Heart left ventricle (tissue), 13 donors: ENCODE measurements at regions not wholly inside any gene's neighbourhood (a gene's known extent, or its start where the extent isn't known, plus 50 kb on each side); places are given as distances from the start of the nearest gene placed in this dataset.

Source experiments
- CTCF ChIP-seq, 12 donors: fragments of 200-600 bp; sonication (generic) in 4 of 12; IDR thresholded peaks; one replicate each; pipeline versions ENCODE4 v1.5.0 to v1.8.0; 2018 to 2022; ENCODE audit warnings: antibody characterized with exemption in 12 of 12, mild to moderate bottlenecking in 5 of 12
- POLR2A ChIP-seq, 2 donors: fragments of 450-650 bp; IDR thresholded peaks; one replicate each; pipeline ENCODE4 v1.6.1; 2017; ENCODE audit warnings: antibody characterized with exemption in 2 of 2, mild to moderate bottlenecking in 2 of 2, moderate library complexity in 2 of 2
- donor health status: ischemic (EF 13 %, LVEDD 7.1; RV severe dilation, severe dysfunction).
- donor health status: DM: no; HTN: yes; CAD: no.
- donor health status: DM: no; HTN: no; CAD: no.
- donor health status: ischemic (EF 25% LVEDD 6.9; RV normal size, moderate dysfunction).
- donor health status: ischemic (EF 25% LVEDD 5.7; RV mildly dilated, moderate dysfunction).
- donor health status: ischemic (EF 35%, LVEDD 5.7; RV mildly dilated, moderate dysfunction).
- donor health status: nonischemic (EF 11% LVEDD 7.7; RV severe dilation, severe dysfunction).
- donor health status: DM: yes; HTN: yes; CAD: no.
- donor health status: PGD.
- donor health status: ischemic (EF 29% LVEDD 5.4; RV normal size, mild dysfunction).
- donor health status: nonischemic (EF 23%, LVEDD 6.1; RV moderate dilation, normal function).

GRCh38 chr6:112680091-112680490, 333.0 kb downstream of the RFPL4B start:
- TF ChIP-seq CTCF (IDR thresholded peaks at IDR 0.05) (no peak), POLR2A (IDR thresholded peaks at IDR 0.05) (no peak)
